IMR-90 (cell line): ENCODE measurements at regions not wholly inside any gene's neighbourhood (a gene's known extent, or its start where the extent isn't known, plus 50 kb on each side); places are given as distances from the start of the nearest gene placed in this dataset.

Experiments
- CEBPB ChIP-seq: IDR thresholded peaks from 2 replicates; pipeline ENCODE4 v1.6.1; 2012; ENCODE audit warnings: low read depth, low read length, improper control_type of control experiment
- CHD1 ChIP-seq: IDR thresholded peaks from 2 replicates; pipeline ENCODE4 v1.6.1; 2012; ENCODE audit warnings: low read depth, low read length, improper control_type of control experiment
- CTCF ChIP-seq: conservative IDR thresholded peaks from 2 replicates; pipeline ENCODE4 v1.5.1; 2012; ENCODE audit warnings: mild to moderate bottlenecking, low read depth, low read length, improper control_type of control experiment
- NFE2L2 ChIP-seq: fragments of 150-350 bp; IDR thresholded peaks from 2 replicates; pipeline ENCODE4 v1.6.1; 2016; ENCODE audit warnings: low read depth, mild to moderate bottlenecking, low read length
- POLR2A ChIP-seq: IDR thresholded peaks from 2 replicates; pipeline ENCODE4 v1.6.1; 2012; ENCODE audit warnings: mild to moderate bottlenecking, low read depth, low read length
- RAD21 ChIP-seq: IDR thresholded peaks from 2 replicates; pipeline ENCODE4 v1.6.1; 2012; ENCODE audit warnings: low read length, improper control_type of control experiment
- RCOR1 ChIP-seq: IDR thresholded peaks from 2 replicates; pipeline ENCODE4 v1.6.1; 2012; ENCODE audit warnings: mild to moderate bottlenecking, low read length, improper control_type of control experiment; ENCODE audit not compliant: insufficient replicate concordance
- RFX5 ChIP-seq: IDR thresholded peaks from 2 replicates; pipeline ENCODE4 v1.8.0; 2012; ENCODE audit warnings: low read depth, mild to moderate bottlenecking, low read length, moderate library complexity
- SMC3 ChIP-seq: fragments of 150-350 bp; IDR thresholded peaks from 2 replicates; pipeline ENCODE4 v1.6.1; 2016; ENCODE audit warnings: low read depth, mild to moderate bottlenecking, antibody characterized with exemption, low read length, moderate library complexity

DNA sequence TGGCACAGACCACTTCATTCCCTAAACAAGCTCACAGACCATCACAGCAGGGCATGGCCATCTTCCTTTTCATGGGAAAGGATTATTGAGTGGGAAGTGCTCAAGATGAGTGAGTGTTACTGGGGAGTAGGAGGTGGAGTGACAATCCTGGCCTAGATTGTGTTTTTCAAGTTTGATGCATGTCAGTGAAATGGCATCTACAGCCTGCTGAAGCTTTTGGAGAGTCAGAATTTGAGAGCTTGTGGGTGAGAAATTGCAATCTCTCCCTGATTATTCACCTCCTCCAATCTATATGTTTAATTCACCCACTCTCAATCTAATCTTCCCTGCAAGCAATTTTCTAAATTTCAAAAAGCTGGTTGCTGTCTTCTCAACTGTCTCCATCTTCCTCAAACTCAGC is 156.1 kb upstream of the G2E3 start:
- TF ChIP-seq POLR2A (no peak), CTCF (no peak), SMC3 (no peak), CHD1 (no peak), CEBPB (no peak), NFE2L2 (no peak), RFX5 (no peak), RAD21 (no peak), RCOR1 (no peak)
